Activated CD4-positive, alpha-beta T cell treated with anti-CD3 and anti-CD28 coated beads, Interleukin-2, amount 10 ng/mL, durations not matched to agents 7 days and 5 days (primary cell): ENCODE measurements at regions not wholly inside any gene's neighbourhood (a gene's known extent, or its start where the extent isn't known, plus 50 kb on each side); places are given as distances from the start of the nearest gene placed in this dataset.
"Not testable (repeated sequence)": the region's sequence is repeated elsewhere in the genome, so short reads cannot be mapped to it uniquely, and the experiment has no call there.

Experiments
- CTCF ChIA-PET: fragments of 350-600 bp; sonication (Branson Sonifier 250); formaldehyde crosslinking; loops from one replicate; lab custom pipeline; 2021; ENCODE audit warnings: antibody characterized with exemption; lab: Charles Lee
- POLR2A ChIA-PET: fragments of 350-600 bp; sonication (Branson Sonifier 250); formaldehyde crosslinking; loops from one replicate; lab custom pipeline; 2021; ENCODE audit warnings: antibody characterized with exemption; lab: Charles Lee
- DNase-seq: peaks from one replicate; pipeline ENCODE4 v3.0.0-alpha.2; 2020
- H3K27ac Mint-ChIP-seq: one replicate; pipeline ENCODE4 v1.8.0; 2021; ENCODE audit warnings: mild to moderate bottlenecking, moderate library complexity, mixed read lengths
- H3K27me3 Mint-ChIP-seq: one replicate; pipeline ENCODE4 v1.8.0; 2021; ENCODE audit warnings: mixed read lengths
- H3K36me3 Mint-ChIP-seq: one replicate; pipeline ENCODE4 v1.8.0; 2021; ENCODE audit warnings: low read depth, mixed read lengths
- H3K4me1 Mint-ChIP-seq: one replicate; pipeline ENCODE4 v1.8.0; 2021; ENCODE audit warnings: mixed read lengths
- H3K4me3 Mint-ChIP-seq: one replicate; pipeline ENCODE4 v1.8.0; 2021; ENCODE audit warnings: mild to moderate bottlenecking, moderate library complexity, mixed read lengths
- H3K9me3 Mint-ChIP-seq: one replicate; pipeline ENCODE4 v1.8.0; 2021; ENCODE audit warnings: mixed read lengths

GRCh38 chr4:10388146-10388545 lies 69.1 kb downstream of the ZNF518B start:
- POLR2A ChIA-PET, DNase-seq, H3K9me3 Mint-ChIP-seq, H3K36me3 Mint-ChIP-seq, H3K27me3 Mint-ChIP-seq, H3K27ac Mint-ChIP-seq, H3K4me3 Mint-ChIP-seq, H3K4me1 Mint-ChIP-seq: not testable (repeated sequence)
- CTCF ChIA-PET, result interaction anchor here (0.7 to 0.9 kb wide), 2 partner anchors 12 to 129 kb away, joined by 3 read pairs; no protein-coding TSS in a partner anchor

DNA sequence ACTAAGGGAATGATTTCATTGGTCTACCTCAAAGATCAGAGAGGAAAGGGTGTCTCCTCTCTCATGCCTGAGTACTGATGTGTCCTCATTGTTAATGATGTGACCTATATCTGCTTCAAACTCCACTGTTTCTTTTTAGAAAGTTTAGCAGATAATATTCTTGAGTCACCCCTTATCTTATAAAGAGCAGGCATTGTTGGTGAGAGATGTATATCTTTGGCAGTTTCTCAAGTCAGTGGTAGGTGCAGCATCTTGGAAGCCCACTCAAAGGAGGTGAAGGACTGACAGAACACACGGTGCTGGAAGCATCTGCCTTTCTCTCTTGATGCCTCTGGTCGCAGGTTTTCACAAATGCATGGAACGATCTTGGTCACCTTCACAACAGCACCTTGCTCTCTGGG lies 71.2 kb downstream of the ZNF518B start:
- CTCF ChIA-PET, result no interaction called here
- POLR2A ChIA-PET, result no interaction called here
- no peak overlapping the region for H3K4me3 Mint-ChIP-seq
- no peak overlapping the region for H3K27ac Mint-ChIP-seq
- no peak for DNase-seq
- H3K4me1 Mint-ChIP-seq, result no peaks in the 10 kb centered on the region
- no peaks in the 10 kb centered on the region for H3K27me3 Mint-ChIP-seq
- no peaks in the 10 kb centered on the region for H3K9me3 Mint-ChIP-seq
- no peaks in the 10 kb centered on the region for H3K36me3 Mint-ChIP-seq

DNA sequence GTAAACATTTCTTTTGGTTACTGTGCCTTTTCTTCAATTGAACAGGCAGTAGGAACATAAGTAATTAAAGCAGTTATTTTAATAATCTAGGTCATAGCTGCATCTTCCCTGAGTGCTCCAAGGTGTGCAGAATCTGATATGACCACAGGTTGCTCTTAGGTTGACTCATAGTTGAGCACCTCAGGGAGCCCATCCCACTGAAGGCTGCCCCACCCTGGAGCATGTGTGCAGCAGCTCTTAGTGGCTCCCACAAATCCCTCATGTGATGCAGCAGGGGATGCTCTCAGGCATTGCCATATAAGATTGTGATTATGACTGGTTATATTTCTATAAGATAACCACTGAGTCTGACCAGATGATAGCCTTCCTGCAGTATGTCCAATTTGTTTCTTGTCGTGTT lies 72.3 kb downstream of the ZNF518B start:
- Mint-ChIP-seq H3K9me3 (no peaks in the 10 kb centered on the region), H3K4me3 (no peak overlapping the region), H3K27ac (no peak overlapping the region), H3K4me1 (no peaks in the 10 kb centered on the region), H3K27me3 (no peaks in the 10 kb centered on the region), H3K36me3 (no peaks in the 10 kb centered on the region)
- DNase-seq, result no peak
- ChIA-PET CTCF (no interaction called here), POLR2A (no interaction called here)

DNA sequence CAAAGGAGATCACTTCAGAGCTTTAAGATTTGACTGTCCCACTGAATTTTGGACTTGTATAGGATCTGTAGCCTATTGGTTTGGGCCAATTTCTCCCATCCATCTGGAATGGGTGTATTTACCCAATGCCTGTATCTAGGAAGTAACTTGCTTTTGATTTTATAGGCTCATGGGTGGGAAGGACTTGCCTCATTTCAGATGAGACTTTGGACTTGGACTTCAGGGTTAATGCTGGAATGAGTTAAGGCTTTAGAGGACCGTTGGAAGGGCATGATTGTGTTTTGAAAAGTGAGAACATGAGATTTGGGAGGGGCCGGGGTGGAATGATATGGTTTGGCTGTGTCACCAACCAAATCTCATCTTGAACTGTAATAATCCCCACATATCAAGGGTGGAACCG lies 73.8 kb downstream of the ZNF518B start:
- POLR2A ChIA-PET, result no interaction called here
- DNase-seq, result no peak
- no peaks in the 10 kb centered on the region for H3K27me3 Mint-ChIP-seq

DNA sequence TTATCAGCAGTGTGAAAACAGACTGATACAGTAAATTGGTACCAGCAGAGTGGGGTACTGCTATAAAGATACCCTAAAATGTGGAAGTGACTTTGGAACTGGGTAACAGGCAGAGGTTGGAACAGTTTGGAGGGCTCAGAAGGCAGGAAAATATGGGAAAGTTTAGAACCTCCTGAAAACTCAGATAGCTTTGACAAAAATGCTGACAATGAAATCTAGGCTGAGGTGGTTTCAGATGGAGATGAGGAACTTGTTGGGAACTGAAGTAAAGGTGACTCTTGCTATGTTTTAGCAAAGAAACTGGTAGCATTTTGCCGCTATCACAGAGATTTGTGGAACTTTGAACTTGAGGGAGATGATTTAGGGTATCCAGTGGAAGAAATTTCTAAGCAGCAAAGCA lies 75.1 kb downstream of the ZNF518B start:
- H3K4me1 Mint-ChIP-seq, H3K36me3 Mint-ChIP-seq, H3K27ac Mint-ChIP-seq, H3K27me3 Mint-ChIP-seq, H3K4me3 Mint-ChIP-seq, H3K9me3 Mint-ChIP-seq, CTCF ChIA-PET, POLR2A ChIA-PET, DNase-seq: not testable (repeated sequence)

More for the DNA sequence above, 73.8 kb downstream of the ZNF518B start:
- CTCF ChIA-PET, result no interaction called here
- no peaks in the 10 kb centered on the region for H3K4me1 Mint-ChIP-seq
- no peak overlapping the region for H3K27ac Mint-ChIP-seq
- H3K9me3 Mint-ChIP-seq, result no peaks in the 10 kb centered on the region
- H3K36me3 Mint-ChIP-seq, result no peaks in the 10 kb centered on the region
- no peak overlapping the region for H3K4me3 Mint-ChIP-seq

DNA sequence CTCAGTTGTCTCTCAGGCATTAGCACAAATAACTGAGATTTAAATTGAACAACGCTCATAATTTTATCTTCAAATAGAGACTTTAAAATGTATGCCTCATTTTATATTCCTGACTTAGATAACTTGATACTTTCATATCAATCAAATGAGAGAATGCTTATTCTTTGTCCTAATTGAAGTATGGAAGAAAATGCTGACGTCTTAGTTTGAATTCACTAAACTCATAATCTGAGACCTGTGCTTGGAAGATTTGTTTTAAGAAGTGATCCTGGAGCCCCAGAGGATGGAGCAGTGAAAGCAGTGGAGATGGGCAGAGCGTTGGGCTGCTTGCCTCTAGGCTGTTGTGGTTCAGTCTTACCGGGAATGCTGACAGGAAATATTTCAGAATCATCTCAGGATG lies 76.1 kb downstream of the ZNF518B start:
- Mint-ChIP-seq H3K4me1 (no peaks in the 10 kb centered on the region), H3K36me3 (no peaks in the 10 kb centered on the region), H3K27me3 (no peaks in the 10 kb centered on the region), H3K4me3 (no peak overlapping the region), H3K27ac (no peak overlapping the region), H3K9me3 (no peaks in the 10 kb centered on the region)
- DNase-seq, result no peak
- ChIA-PET CTCF (no interaction called here), POLR2A (no interaction called here)

DNA sequence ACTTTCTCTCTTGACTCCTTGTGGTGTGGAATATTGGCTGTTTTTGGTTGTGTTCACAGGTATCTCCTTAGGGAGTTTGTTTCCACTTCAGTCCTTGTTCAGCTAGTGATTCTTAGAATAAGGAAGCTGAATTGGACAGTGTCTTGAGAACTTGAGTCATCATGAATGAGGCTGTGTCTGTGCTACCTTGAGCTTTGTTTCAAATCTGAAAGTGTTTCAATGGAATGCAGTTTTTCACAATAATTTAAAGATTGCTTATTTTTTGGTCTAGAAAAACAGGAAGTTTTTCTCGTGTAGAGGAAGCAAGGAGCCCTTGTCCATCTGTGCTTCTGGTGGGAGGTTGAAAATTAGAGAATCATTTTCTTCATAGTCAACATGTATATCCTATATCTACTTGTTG lies 76.5 kb downstream of the ZNF518B start:
- Mint-ChIP-seq H3K27ac (no peak overlapping the region), H3K9me3 (no peaks in the 10 kb centered on the region), H3K4me3 (no peak overlapping the region), H3K36me3 (no peaks in the 10 kb centered on the region), H3K4me1 (no peaks in the 10 kb centered on the region), H3K27me3 (no peaks in the 10 kb centered on the region)
- ChIA-PET CTCF (no interaction called here), POLR2A (no interaction called here)
- DNase-seq, result no peak

GRCh38 chr4:10371869-10372471 lies 85.3 kb downstream of the ZNF518B start:
- DNase-seq, result no peak
- ChIA-PET POLR2A (no interaction called here), CTCF (no interaction called here)
- no peaks in the 10 kb centered on the region for H3K4me1 Mint-ChIP-seq
- H3K36me3 Mint-ChIP-seq, result no peaks in the 10 kb centered on the region
- H3K4me3 Mint-ChIP-seq, result no peak overlapping the region
- no peak overlapping the region for H3K27ac Mint-ChIP-seq
- no peaks in the 10 kb centered on the region for H3K9me3 Mint-ChIP-seq
- peaks cover 2% of the 10 kb centered on the region for H3K27me3 Mint-ChIP-seq

GRCh38 chr4:10371121-10371520 lies 86.1 kb downstream of the ZNF518B start:
- Mint-ChIP-seq H3K27me3 (peaks cover 2% of the 10 kb centered on the region), H3K4me3 (no peak overlapping the region), H3K9me3 (no peaks in the 10 kb centered on the region), H3K4me1 (no peaks in the 10 kb centered on the region), H3K36me3 (no peaks in the 10 kb centered on the region), H3K27ac (no peak overlapping the region)
- CTCF ChIA-PET, result no interaction called here
- no peak for DNase-seq
- POLR2A ChIA-PET, result no interaction called here

- DNase-seq, result no peak
- Mint-ChIP-seq H3K9me3 (no peaks in the 10 kb centered on the region), H3K4me3 (no peak overlapping the region), H3K27me3 (peaks cover 2% of the 10 kb centered on the region), H3K36me3 (no peaks in the 10 kb centered on the region), H3K4me1 (no peaks in the 10 kb centered on the region), H3K27ac (no peak overlapping the region)
- ChIA-PET CTCF (no interaction called here), POLR2A (no interaction called here)
These were observed 87.7 kb downstream of the ZNF518B start for GRCh38 chr4:10369517-10369916.

- no peak overlapping the region for H3K4me3 Mint-ChIP-seq
- ChIA-PET CTCF (no interaction called here), POLR2A (no interaction called here)
- no peak for DNase-seq
- no peaks in the 10 kb centered on the region for H3K36me3 Mint-ChIP-seq
- H3K4me1 Mint-ChIP-seq, result no peaks in the 10 kb centered on the region
- no peak overlapping the region for H3K27ac Mint-ChIP-seq
- peaks cover 2% of the 10 kb centered on the region for H3K27me3 Mint-ChIP-seq
- no peaks in the 10 kb centered on the region for H3K9me3 Mint-ChIP-seq
These were observed 90.6 kb downstream of the ZNF518B start for GRCh38 chr4:10366628-10367027.

GRCh38 chr4:10364194-10364593 lies 93.0 kb downstream of the ZNF518B start:
- Mint-ChIP-seq H3K9me3 (no peaks in the 10 kb centered on the region), H3K27ac (no peak overlapping the region), H3K27me3 (peaks cover 3% of the 10 kb centered on the region), H3K4me3 (no peak overlapping the region), H3K4me1 (no peaks in the 10 kb centered on the region), H3K36me3 (no peaks in the 10 kb centered on the region)
- ChIA-PET POLR2A (no interaction called here), CTCF (no interaction called here)
- DNase-seq, result no peak

GRCh38 chr4:10354746-10355145 lies 102.5 kb downstream of the ZNF518B start:
- no peaks in the 10 kb centered on the region for H3K4me1 Mint-ChIP-seq
- no peaks in the 10 kb centered on the region for H3K36me3 Mint-ChIP-seq
- H3K4me3 Mint-ChIP-seq, result no peak overlapping the region
- peaks cover 10% of the 10 kb centered on the region for H3K27me3 Mint-ChIP-seq
- POLR2A ChIA-PET, result no interaction called here
- H3K9me3 Mint-ChIP-seq, result no peaks in the 10 kb centered on the region
- no peak for DNase-seq
- CTCF ChIA-PET, result no interaction called here
- H3K27ac Mint-ChIP-seq, result no peak overlapping the region

- no peaks in the 10 kb centered on the region for H3K4me1 Mint-ChIP-seq
- no peak overlapping the region for H3K4me3 Mint-ChIP-seq
- peaks cover 10% of the 10 kb centered on the region for H3K27me3 Mint-ChIP-seq
- H3K27ac Mint-ChIP-seq, result no peak overlapping the region
- no peaks in the 10 kb centered on the region for H3K9me3 Mint-ChIP-seq
- ChIA-PET CTCF (no interaction called here), POLR2A (no interaction called here)
- no peak for DNase-seq
- no peaks in the 10 kb centered on the region for H3K36me3 Mint-ChIP-seq
These were observed 103.0 kb downstream of the ZNF518B start for GRCh38 chr4:10354225-10354624.
